Stimulated activated CD4-positive, alpha-beta T cell treated with anti-CD3 and anti-CD28 coated beads, Interleukin-15, amount 100 ng/mL, for 24 hours (primary cell): ENCODE measurements at regions not wholly inside any gene's neighbourhood (a gene's known extent, or its start where the extent isn't known, plus 50 kb on each side); places are given as distances from the start of the nearest gene placed in this dataset.

Experiments
- DNase-seq: peaks from one replicate; pipeline ENCODE4 v3.0.0-alpha.2; 2020

DNA sequence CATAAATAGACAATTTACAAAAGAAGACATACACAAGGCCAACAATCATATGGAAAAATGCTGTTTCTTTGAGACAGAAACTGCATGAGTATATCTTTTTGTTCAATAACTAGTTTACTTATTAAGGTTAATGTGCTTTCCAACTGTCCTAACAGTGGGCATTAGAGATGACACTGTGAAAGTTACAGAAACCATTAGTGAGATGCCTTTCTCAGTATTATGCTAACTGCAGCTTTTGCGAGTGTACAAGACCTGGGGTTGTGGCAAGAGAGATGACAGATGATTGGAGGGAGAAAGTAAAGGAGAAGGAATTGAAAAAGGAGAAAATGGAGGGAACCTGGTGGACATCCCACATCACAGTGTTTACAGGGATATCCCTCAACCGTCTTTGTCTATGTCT lies 640.5 kb downstream of the ZPLD1 start:
- DNase-seq = no peak

DNA sequence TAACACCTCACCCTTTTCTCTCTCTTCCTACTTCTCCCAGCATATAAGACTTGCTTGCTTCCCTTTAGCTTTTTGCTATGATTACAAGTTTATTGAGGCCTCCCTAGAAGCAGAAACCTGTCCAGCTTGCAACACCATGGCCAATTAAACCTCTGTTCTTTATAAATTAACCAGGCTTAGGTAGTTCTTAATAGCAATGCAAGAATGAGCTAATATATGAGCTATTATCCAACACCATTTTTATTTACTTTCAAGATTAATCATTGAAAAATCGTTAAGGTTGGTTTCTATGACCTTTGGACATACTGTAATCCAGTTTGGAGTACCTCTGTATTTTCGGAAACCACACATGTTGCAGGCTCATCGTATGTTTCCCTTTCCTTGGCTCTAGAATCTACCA lies 643.1 kb downstream of the ZPLD1 start:
- no peak for DNase-seq

DNA sequence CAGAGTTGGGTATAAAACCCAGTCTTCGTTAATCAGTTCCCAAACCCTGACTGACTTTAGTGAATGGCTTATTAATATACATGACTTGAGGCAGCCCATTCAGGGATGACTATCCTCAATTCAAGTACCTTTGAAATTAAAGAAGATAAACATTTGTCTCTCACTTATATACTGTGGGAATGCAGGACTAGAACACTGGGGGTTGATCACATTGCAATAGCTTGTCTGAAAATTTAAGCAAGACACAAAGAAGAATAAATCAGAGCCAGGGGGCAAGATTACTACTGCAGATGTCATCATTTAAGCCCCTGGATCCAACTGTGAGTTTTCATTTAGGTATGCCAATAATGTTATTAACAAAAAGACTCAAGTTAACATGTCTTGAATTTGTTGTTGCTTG lies 647.7 kb downstream of the ZPLD1 start:
- DNase-seq = no peak

DNA sequence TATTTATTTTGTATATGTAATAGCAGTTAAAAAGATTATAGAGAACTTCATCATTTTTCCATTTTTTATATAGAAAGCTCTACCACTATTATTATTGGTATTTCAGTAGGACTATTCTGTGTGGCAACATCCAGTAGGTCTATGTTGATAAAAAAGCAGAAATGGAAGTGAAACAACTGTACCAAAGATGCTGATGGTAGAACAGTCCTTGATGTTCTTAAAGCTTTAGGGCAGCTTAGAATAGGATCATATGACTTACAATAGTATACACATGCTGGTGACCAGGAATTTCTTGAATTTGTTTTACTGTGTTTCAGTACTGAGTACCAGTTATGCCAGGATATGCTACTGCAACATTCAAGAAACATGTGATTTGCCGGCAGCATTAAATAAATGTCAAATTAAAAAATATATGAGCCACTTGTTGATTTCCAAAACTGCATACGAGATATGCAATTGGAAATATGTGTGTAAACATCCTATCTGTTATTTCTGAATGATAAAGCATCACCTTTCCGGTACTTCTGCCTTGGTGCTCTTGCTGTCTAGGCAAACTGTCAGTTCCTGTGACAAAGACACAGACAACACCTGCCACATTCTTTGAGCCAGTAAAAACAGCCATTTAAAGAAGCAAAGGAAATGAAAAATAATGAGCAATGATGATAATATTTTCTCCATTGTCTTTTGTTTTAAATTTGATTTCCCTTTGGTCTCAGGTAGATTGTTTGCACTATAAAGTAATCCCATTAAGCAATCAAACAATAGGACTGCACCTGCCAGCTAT lies 649.2 kb downstream of the ZPLD1 start:
- no peak for DNase-seq

DNA sequence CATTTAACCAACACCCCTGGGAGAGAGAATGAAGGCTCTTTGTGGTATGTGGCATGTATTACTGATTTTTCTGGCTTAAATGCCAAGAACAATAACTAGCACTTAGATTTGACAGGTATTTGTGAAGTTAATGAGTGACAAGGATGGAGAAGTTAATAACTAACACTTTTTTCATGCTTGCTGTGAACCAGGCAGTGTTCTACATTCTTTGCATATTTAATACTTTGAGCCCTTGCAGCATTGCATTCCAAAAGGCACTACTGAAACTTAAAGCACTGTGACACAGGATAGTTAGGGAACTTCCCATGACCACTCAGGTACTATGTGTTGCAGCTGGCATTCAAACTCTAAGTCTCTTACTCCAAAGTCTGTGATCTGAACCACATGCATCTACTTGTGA lies 650.6 kb downstream of the ZPLD1 start:
- DNase-seq = no peak

DNA sequence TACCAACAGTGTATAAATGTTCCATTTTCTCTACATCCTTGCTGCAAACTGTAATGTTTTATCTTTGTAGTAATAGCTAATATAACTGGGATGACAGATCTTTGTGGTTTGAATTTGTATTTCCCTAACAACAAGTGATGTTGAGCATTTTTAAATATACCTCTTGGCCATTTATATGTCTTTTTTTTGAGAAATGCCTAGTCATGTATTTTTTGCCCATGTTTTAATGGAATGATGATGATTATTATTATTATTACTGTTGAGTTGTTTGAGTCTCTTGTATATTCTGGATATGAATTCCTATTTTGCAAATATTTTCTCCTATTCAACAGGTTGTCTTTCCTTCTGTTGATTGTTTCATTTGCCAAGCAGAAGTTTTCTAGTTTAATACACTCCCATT lies 654.9 kb downstream of the ZPLD1 start:
- DNase-seq = no peak

DNA sequence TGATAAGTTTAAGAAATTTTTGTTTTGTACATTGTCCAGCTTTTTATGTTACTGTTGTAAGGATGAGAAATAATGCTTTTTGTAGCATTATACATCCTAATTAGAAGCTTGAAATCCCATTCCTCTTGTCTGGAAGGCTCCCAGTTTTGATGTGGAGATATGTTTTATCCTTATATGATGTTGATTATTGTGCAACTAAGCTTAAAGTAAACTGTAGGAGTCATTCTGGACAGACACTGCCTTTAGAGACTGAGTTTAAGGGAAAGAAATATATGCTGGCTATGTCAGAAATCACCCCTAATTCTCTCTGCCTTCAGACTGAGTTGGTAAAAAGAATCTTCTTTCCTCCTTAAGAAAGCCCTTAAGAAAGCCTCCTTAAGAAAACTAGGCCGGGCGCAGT lies 670.4 kb downstream of the ZPLD1 start:
- no peak for DNase-seq

DNA sequence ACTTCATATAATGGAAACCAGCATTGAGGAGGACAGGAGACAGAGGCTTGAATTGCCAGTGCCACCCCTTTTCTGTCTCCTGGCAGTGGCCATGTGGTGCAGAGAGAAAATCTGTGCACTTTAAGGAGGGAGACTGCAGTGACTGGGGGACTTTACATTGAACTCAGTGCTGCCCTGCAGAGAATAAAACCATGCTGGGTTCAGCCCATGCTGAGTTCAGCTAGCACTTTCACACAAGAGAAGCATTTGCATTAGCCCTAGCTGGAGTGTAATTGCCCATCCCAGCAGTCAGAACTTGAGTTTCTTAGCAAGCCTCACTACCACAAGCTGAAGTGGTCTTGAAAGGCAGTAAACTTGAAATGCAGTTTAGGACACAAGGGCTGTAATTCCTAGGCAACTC lies 677.5 kb downstream of the ZPLD1 start:
- DNase-seq = no peak

DNA sequence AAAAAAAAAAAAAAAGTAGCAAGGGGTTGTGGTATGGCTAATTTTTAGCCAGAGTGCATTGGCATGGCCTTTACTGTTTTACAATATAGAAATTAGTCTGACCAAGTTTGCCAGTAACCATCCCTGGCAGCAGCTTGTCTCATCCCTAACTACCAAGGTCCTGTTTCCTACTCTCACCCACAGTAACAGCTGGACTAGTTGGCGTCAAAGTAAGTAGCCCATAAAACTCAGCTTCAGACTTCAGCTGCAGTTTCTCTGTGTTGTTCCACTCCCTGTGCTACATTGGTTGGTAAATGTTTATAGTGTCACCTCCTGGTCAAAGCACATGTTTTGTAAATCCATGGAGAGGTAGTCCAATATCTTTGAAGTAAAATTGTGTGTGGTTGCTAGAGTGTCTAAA lies 691.3 kb downstream of the ZPLD1 start:
- DNase-seq = no peak

DNA sequence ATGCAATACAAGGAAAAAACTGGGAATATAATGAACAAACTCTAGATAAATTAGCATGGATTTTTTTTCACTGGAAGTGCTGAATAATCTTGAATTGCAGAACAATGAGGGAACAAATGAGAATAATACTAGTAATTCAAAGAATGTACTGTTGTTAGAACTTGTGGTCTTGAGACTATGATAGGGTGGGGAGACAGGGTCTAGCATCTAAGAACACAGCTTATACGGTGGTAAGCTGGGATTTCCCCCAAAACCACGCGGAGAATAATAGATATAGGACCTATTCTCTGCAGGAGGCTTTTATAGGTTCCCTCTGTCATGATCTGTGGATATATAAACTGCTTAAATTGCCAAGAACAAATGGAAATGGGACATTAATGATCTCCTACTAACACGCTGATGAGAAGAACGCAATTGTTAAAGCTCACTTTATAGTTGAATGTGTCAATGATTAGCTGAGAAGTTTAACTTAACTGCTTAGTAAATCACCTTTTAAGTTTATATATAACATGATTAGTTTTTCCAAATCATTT lies 692.3 kb downstream of the ZPLD1 start:
- no peak for DNase-seq

DNA sequence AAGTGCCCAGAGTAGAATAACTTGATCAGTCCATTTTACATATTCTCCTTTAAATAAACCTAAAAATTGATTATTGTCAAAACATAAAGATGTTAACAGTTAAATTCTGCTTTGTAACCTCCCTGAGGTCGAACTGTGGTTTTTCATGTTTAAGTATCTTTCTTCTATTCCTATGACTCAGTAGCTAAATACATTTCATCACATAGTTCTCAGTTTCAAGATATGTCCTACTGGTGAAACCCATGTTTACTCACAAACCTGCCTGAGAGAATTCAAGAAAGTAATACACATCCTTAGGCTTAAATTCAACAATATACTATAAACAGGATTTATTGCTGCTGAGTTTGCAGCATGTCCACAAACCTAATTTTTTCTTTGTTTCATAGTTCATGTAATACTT lies 692.9 kb downstream of the ZPLD1 start:
- no peak for DNase-seq

DNA sequence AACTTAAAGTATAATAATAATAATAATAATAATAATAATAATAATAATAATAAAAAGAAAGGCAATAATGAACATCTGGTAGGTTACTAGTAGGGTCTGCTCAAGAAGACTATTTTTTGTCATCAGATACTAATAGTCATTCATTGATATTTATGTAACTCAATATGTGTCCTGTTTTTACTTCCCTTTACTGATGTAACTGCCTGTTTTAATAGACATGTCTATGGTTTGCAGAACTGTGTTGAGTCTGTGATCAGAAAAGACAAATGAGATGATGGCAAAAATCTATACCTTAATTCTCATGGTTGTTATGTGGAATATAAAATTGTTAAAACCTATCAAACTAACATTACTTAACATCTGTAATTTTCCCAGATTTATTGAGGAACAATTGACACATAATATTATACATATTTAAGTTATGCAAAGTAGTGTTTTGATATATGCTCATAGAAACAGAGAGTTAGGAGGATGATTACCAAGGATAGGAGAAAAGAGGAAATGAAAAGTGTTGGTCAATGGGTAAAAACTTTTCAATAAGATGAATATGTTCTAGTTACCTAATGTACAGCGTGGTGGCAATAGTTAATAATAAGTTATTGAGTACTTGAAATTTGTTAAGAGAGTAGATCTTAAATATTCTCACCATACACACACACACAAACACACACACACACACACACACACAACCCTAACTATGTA lies 699.4 kb downstream of the ZPLD1 start:
- no peak for DNase-seq

DNA sequence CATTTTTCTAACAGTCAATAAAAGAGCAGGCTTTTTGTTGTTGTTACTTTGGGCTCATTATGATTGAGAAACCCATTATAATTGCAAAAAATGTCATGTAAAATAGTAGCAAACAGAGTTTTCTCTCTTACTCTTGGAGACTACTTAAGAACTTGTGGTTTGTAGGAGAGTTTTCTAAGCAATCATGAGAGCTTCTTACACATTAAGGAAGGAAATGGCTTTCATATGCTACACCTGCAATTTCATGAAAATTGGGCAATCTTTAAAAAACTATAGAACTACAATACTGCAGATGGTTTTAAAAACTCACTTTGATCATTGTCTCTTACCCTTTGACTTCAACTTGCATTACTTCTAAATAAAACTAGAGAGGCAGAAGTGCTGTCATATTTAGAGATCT lies 701.8 kb downstream of the ZPLD1 start:
- no peak for DNase-seq

DNA sequence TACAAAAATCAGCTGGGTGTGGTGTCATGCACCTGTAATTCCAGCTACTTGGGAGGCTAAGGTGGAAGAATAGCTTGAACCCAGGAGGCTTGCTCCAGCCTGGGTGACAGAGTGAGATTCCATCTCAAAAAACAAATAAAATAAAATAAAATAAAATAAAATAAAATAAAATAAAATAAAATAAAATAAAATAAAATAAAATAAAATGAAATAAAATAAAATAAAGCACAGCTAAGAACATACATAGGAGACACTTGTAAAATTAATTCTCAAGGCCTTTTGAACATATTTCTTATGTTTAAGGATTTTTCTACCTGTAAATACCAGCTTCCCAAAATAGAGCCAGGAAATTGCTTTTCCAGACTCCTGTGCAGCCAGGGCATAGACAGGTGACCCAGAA lies 703.0 kb downstream of the ZPLD1 start:
- DNase-seq = no peak

DNA sequence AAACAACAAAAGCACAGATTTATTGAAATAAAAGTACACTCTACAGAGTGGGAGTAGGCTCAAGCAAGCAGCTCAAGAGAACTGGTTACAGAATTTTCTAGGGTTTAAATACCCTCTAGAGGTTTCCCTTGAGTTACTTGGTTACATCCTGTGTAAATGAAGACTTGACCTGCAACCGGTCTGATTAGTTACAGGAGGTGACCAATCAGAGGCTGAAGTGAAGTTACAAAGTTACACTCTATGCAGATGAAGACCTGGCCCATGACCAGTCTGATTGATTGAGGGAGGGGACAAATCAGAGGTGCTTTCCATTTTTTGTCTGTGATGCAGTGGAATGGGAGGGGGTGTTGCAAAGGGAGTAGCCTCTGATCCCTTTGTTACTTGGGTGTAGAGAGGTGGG lies 723.4 kb downstream of the ZPLD1 start:
- DNase-seq = no peak

DNA sequence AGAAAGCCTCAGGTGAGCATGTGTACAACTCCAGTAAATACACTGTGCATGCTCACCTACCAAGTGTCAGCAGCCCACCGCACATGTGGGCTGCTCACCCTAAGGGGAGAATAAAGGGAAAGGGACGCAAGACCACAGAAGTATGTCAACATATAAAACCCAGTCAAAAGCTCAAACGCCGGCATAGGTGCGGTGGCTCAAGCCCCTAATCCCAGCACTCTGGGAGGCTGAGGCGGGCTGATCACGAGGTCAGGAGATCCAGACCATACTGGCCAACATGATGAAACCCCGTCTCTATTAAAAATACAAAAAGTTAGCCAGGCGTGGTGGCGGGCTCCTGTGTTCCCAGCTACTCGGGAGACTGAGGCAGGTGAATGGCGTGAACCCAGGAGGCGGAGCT lies 732.1 kb downstream of the ZPLD1 start:
- no peak for DNase-seq

DNA sequence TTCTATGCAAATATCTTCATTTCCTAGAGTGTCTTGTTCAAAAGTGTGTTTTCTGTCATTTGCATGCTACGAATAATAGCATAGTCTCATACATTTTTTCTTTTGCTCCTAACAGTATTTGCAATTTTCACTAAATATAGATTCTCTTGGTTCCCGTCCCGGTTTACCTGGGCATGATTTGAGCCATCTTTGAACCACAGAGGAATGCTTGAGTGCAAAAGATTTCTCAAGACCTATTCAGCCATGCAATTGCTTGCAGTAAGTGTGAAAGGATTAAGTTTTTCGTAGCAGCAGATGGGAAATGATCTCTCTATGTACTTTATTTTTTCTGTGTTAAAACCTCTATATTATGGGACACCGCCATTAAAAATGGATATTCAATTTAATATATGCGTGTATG lies 733.0 kb downstream of the ZPLD1 start:
- DNase-seq = no peak

DNA sequence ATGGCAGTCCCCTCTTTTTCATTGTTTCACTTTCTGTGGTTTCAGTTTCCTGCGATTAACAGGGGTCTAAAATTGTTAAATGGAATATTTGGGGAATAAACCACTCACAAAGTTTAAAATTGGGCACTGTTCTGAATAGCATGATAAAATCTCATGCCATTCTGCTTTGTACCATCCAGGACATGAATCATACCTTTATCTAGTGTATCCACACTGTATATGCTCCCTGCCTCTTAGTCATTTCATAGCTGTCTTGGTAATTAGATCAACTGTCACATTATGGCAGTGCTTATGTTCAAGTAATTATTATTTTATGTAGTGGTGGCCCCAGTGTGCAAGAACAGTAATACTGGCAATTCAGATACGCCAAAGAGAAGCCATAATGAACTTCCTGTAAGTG lies 734.5 kb downstream of the ZPLD1 start:
- no peak for DNase-seq

DNA sequence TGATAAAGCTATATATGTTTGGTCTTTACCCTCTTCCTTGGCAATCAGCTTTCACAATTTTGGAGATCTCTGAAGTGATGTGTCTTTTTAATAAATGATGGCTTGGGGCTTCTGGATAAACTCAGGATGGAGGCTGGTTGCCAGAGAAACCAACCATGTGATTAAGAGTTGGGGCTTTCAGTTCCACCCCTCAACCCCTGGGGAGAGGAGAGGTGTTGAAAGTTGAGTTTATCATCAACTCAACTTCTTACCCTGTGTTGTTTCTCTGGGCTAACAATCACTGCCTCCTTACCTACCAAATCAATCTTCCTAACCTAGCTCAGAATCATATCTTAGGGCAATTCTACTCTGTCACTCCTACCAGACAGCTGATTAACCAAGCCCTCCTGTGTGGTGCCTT lies 735.8 kb downstream of the ZPLD1 start:
- DNase-seq = no peak

DNA sequence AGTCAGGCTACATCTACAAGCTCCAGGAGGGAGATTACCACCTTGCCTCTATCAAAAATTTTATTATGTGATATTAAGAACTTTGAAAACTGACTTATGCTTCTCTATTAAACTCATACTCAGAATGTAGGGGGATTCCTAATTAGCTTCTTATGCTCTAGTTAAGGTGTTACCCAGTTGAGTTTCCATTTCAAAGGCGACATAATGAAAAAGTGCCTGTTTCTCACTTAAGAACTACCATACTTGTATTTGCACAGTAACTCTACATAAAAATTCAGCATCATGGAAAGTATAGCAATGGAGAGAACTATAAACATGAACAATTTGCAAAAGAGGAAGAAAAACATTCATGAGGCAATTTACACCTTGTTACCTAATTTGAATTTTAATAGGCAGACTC lies 739.1 kb downstream of the ZPLD1 start:
- DNase-seq = no peak

DNA sequence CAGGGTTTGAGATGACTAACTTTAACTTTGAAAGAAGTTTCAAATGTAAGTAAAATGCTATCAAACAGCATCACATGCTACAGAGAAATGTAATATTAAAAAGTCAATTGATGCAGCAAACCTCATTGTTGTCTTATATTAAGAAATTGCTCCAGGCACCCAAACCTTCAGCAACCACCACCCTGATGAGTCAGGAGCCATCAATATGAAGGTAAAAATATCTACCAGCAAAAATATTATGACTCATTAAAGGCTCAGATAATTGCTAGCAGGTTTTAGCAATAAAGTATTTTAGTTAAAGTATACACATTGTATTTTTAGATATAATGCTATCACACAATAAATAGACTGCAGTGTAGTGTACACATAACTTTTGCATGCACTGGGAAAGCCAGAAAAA lies 746.3 kb downstream of the ZPLD1 start:
- no peak for DNase-seq

DNA sequence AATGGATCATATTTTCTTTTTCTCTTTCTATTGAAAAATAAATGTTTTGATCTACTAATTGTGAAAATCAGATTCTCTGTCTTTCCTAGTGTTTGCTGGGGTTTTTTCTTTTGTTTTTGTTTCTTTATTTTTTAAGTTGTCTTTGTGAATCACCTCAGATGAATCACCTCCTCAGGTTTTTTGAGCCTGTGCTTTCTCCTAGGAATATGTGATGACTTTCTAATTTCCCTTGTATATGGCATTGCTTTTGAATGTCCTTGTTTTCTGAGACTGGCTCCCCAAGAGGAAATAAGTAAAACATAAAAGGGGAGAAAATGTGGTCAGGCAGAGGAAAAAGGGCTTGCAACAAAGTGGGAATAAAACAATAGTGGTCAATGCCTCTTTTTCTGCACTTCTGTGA lies 750.0 kb downstream of the ZPLD1 start:
- no peak for DNase-seq

DNA sequence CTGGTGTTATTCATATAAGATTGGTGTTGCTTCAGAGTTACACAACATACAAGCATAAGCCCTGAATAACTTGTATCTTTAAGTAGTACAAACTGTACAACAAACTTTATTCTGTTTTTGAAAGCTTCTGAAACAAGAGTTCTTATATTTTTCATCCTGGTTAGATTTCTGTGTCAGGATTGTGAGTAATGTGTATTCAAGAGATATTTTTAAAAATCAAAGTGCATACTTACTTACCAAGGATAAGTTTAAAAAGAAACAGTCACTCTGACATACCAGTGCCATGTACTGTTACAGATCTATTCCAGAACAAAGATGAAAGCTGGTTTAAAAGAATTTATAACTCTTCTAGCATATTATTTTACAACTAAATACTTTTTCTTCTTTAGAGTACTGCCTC lies 755.1 kb downstream of the ZPLD1 start:
- no peak for DNase-seq

DNA sequence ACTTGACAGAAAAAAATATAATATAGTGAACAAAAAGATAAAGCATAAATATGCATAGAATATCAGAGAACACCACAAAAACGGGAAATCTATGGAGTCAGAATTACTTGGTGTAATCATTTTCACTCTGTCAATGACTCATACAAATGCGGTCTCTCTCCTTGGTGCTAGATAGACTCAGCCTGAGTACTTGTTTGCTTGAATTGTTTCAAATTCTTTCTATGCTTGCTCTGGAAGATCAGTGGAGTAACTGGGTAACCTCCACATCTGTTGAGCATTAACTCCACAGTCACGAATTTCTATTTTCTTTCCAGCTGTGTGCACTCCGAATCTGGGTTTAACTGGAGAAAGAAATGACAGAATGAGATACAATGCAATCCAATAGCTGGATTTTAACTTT lies 760.4 kb downstream of the ZPLD1 start:
- no peak for DNase-seq

DNA sequence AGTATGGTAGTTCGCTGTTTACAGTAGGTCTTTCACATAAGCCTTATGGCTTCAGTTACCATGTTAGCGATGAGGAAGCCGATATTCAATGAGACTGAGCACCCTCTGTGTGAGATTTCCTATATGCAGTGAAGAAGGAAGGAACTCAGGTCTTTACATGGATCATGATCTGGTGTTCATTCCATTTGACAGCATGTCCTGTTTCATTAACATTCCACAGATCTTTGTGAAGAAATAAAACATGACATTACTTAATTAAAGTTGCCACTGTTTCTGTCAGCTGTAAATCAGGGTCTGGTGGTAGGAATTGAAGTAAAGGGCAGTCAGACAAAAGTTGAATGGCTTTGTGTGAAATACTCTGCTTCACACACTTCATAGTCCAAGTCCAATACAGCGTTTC lies 768.6 kb downstream of the ZPLD1 start:
- no peak for DNase-seq
